Heart right ventricle (tissue), 16 donors: ENCODE measurements at regions not wholly inside any gene's neighbourhood (a gene's known extent, or its start where the extent isn't known, plus 50 kb on each side); places are given as distances from the start of the nearest gene placed in this dataset.

Source experiments
- ATAC-seq, 8 donors: fragments of 200-7000 bp; cut with Tn5 transposase; one replicate each; pipeline ENCODE4 v1.9.1; 2020; ENCODE audit warnings: mild to moderate bottlenecking in 8 of 8, moderate library complexity in 8 of 8, moderate number of reproducible peaks in 1 of 8
- DNase-seq, 2 donors: peaks; one replicate each; pipeline ENCODE4 v3.0.0-alpha.2; 2020
- H3K27ac ChIP-seq, 10 donors: fragments of 200-600 bp; sonication (generic) in 2 of 10; one replicate each; pipeline versions ENCODE4 v1.5.0 to v1.8.0; 2020 to 2022; ENCODE audit warnings: mild to moderate bottlenecking in 3 of 10
- H3K27me3 ChIP-seq, 7 donors: fragments of 200-600 bp; one replicate each; pipeline ENCODE4 v1.8.0; 2021 to 2022; ENCODE audit warnings: mild to moderate bottlenecking in 2 of 7
- H3K36me3 ChIP-seq, 9 donors: fragments of 200-600 bp; sonication (generic) in 1 of 9; one replicate each; pipeline versions ENCODE4 v1.5.0 to v1.8.0; 2020 to 2022; ENCODE audit warnings: mild to moderate bottlenecking in 2 of 9
- H3K4me1 ChIP-seq, 9 donors: fragments of 200-600 bp; sonication (generic) in 1 of 9; one replicate each; pipeline versions ENCODE4 v1.5.0 to v1.8.0; 2020 to 2022; ENCODE audit warnings: mild to moderate bottlenecking in 4 of 9
- H3K4me3 ChIP-seq, 10 donors: fragments of 200-600 bp; sonication (generic) in 2 of 10; one replicate each; pipeline versions ENCODE4 v1.5.0 to v1.8.0; 2020 to 2022; ENCODE audit warnings: mild to moderate bottlenecking in 7 of 10, moderate library complexity in 2 of 10
- H3K9me3 ChIP-seq, 11 donors: fragments of 200-600 bp in 10 of 11; sonication (generic) in 2 of 11; one replicate each; pipeline versions ENCODE4 v1.5.0 to v1.8.0; 2013 to 2022; ENCODE audit warnings: mild to moderate bottlenecking in 2 of 11, control low read depth in 1 of 11, moderate library complexity in 1 of 11
- WGBS, 2 donors: extraction: QIAGEN DNeasy Blood & Tissue Kit; methylation state at CpG; one replicate each; pipeline ENCODE4 v1.1.7; 2013; ENCODE audit warnings: inconsistent platforms in 1 of 2; 5-methylcytosine and 5-hydroxymethylcytosine counted together
- intact Hi-C, 10 donors: fragments of 100-400 bp; cut with DNase I; formaldehyde crosslinking; loops; one replicate each; pipeline versions ENCODE4 v1.11.1 to v1.14.2; 2022
- TF ChIP-seq, protein P1 (sequence below), 9 donors: fragments of 200-600 bp; sonication (generic) in 2 of 9; IDR thresholded peaks; one replicate each; pipeline versions ENCODE4 v1.5.0 to v1.8.0; 2021 to 2022; ENCODE audit warnings: antibody characterized with exemption in 9 of 9, mild to moderate bottlenecking in 5 of 9, moderate library complexity in 1 of 9
- donor health status: Arrhythmogenic right ventricular cardiomyopathy.
- donor health status: ischemic (EF 13 %, LVEDD 7.1; RV severe dilation, severe dysfunction).
- donor health status: healthy with polysubstance abuse.
- donor health status: DM: no; HTN: yes; CAD: no.
- donor health status: DM: no; HTN: no; CAD: no.
- donor health status: ischemic (EF 25% LVEDD 6.9; RV normal size, moderate dysfunction).
- donor health status: ischemic (EF 25% LVEDD 5.7; RV mildly dilated, moderate dysfunction).
- donor health status: healthy.
- donor health status: DM: yes; HTN: yes; CAD: no.
- donor health status: Ischemic cardiomyopathy.
- donor health status: ischemic (EF 35%, LVEDD 5.7; RV mildly dilated, moderate dysfunction).
- donor health status: nonischemic (EF 11% LVEDD 7.7; RV severe dilation, severe dysfunction).
- donor health status: DM: yes; HTN: yes; CAD: no.
- donor health status: PGD.
- donor health status: ischemic (EF 29% LVEDD 5.4; RV normal size, mild dysfunction).
- donor health status: nonischemic (EF 23%, LVEDD 6.1; RV moderate dilation, normal function).

DNA sequence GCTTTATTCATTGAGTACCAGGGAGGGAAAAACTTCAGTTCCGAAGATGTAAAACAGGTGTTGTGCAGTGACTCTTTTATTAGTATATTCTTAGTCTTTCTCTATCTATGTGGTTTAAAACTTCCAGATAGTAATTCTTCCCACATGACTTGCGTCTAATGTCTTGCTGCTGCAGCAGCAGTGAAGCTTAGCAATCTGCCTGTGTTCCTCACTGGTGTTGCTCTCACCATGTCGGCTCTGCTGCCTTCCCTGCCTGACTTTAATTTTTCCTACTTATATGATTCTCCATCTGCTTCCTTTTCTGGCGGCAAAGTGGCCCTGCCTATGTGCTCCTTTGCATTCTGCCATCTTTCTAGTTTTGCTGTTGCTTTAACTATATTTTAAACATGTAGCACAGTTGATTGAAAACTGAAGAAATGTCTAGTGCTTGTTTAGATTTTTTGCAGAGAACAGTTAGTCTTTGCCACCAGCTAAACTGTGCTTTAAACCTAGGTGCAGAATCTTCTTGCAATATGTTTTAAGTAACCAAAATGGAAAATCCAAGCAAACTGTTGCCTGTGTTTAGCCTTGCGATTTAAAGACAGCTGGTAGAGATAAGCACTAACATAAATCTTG lies 1934.2 kb upstream of the IGFBP7 start:
- TF ChIP-seq, protein P1, sequence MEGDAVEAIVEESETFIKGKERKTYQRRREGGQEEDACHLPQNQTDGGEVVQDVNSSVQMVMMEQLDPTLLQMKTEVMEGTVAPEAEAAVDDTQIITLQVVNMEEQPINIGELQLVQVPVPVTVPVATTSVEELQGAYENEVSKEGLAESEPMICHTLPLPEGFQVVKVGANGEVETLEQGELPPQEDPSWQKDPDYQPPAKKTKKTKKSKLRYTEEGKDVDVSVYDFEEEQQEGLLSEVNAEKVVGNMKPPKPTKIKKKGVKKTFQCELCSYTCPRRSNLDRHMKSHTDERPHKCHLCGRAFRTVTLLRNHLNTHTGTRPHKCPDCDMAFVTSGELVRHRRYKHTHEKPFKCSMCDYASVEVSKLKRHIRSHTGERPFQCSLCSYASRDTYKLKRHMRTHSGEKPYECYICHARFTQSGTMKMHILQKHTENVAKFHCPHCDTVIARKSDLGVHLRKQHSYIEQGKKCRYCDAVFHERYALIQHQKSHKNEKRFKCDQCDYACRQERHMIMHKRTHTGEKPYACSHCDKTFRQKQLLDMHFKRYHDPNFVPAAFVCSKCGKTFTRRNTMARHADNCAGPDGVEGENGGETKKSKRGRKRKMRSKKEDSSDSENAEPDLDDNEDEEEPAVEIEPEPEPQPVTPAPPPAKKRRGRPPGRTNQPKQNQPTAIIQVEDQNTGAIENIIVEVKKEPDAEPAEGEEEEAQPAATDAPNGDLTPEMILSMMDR (IDR thresholded peaks at IDR 0.05), result no peak
- no peaks in the 10 kb centered on the region for H3K4me1 ChIP-seq
- H3K27ac ChIP-seq, result no peak overlapping the region
- WGBS, 2 donors, result 58 to 64% methylated on average over 5 of the region's 5 CpGs
- no peaks in the 10 kb centered on the region for H3K36me3 ChIP-seq
- peaks cover 0 to 4% (median 0%) of the 10 kb centered on the region in 11 donors for H3K9me3 ChIP-seq
- intact Hi-C loops, result no loop called here
- DNase-seq (no peak), ATAC-seq (no peak)
- H3K27me3 ChIP-seq, result no peaks in the 10 kb centered on the region
- no peak overlapping the region for H3K4me3 ChIP-seq

- WGBS, 2 donors, result 72 to 75% methylated on average over 1 of the region's 1 CpG
- no peaks in the 10 kb centered on the region for H3K4me1 ChIP-seq
- H3K27me3 ChIP-seq, result no peaks in the 10 kb centered on the region
- no peak overlapping the region for H3K27ac ChIP-seq
- H3K9me3 ChIP-seq, result peaks cover 0 to 6% (median 0%) of the 10 kb centered on the region in 11 donors
- TF ChIP-seq, protein P1 (IDR thresholded peaks at IDR 0.05), result no peak
- intact Hi-C loops, result no loop called here
- no peaks in the 10 kb centered on the region for H3K36me3 ChIP-seq
- H3K4me3 ChIP-seq, result no peak overlapping the region
- no peak for ATAC-seq
- DNase-seq, result no peak
Measured at GRCh38 chr4:59054086-59054485, 1943.9 kb upstream of the IGFBP7 start.

GRCh38 chr4:59057804-59058203 lies 1947.6 kb upstream of the IGFBP7 start:
- intact Hi-C loops, result no loop called here
- H3K27me3 ChIP-seq, result no peaks in the 10 kb centered on the region
- no peak overlapping the region for H3K4me3 ChIP-seq
- ATAC-seq, result no peak
- no peaks in the 10 kb centered on the region for H3K36me3 ChIP-seq
- WGBS, 2 donors, result 82 to 95% methylated on average over 2 of the region's 2 CpGs
- TF ChIP-seq, protein P1 (IDR thresholded peaks at IDR 0.05), result no peak
- H3K9me3 ChIP-seq, result peaks cover 0 to 6% (median 0%) of the 10 kb centered on the region in 11 donors
- no peaks in the 10 kb centered on the region for H3K4me1 ChIP-seq
- no peak overlapping the region for H3K27ac ChIP-seq
- no peak for DNase-seq

- ATAC-seq, result no peak
- H3K27ac ChIP-seq, result no peak overlapping the region
- H3K27me3 ChIP-seq, result no peaks in the 10 kb centered on the region
- TF ChIP-seq, protein P1 (IDR thresholded peaks at IDR 0.05), result no peak
- H3K9me3 ChIP-seq, result no peaks in the 10 kb centered on the region
- no peak overlapping the region for H3K4me3 ChIP-seq
- DNase-seq, result no peak
- no peaks in the 10 kb centered on the region for H3K36me3 ChIP-seq
- no peaks in the 10 kb centered on the region for H3K4me1 ChIP-seq
- intact Hi-C loops, result no loop called here
- 20 to 26% methylated on average over 2 of the region's 2 CpGs for WGBS, 2 donors
Measured at GRCh38 chr4:59058543-59058942, 1948.4 kb upstream of the IGFBP7 start.
